SK-N-SH (cell line): ENCODE measurements at regions not wholly inside any gene's neighbourhood (a gene's known extent, or its start where the extent isn't known, plus 50 kb on each side); places are given as distances from the start of the nearest gene placed in this dataset.

Source experiments
- CTCF ChIA-PET: fragments of 300-600, 350-600 bp; formaldehyde crosslinking; extraction: SDS; loops from one replicate; lab custom pipeline; 2021; lab: Yijun Ruan, JAX
- POLR2A ChIA-PET: fragments of 350-600 bp; sonication (Branson Sonifier 250); formaldehyde crosslinking; extraction: SDS; loops from one replicate; lab custom pipeline; 2020; ENCODE audit warnings: antibody characterized with exemption, inconsistent platforms; lab: Yijun Ruan, JAX
- DNase-seq: peaks from one replicate; pipeline ENCODE4 v3.0.0; 2012
- H2AFZ ChIP-seq: fragments of 200-600 bp; sonication (generic); 2 replicates; pipeline ENCODE4 v1.8.1; 2016; ENCODE audit warnings: antibody characterized with exemption, mild to moderate bottlenecking, low read depth
- H3F3A ChIP-seq: fragments of 200-600 bp; sonication (generic); replicated peaks from 2 replicates; pipeline ENCODE3; 2016; ENCODE audit warnings: antibody characterized with exemption, mild to moderate bottlenecking; ENCODE audit not compliant: insufficient read depth
- H3K27ac ChIP-seq, 2 experiments: fragments of 200-500 bp in 1 of 2; fragments of 200-600 bp in 1 of 2; sonication (Bioruptor generic) in 1 of 2; sonication (generic), shearing (Covaris generic) in 1 of 2; 2 replicates each; pipeline versions ENCODE4 v1.5.1 to v1.6.1; 2014 to 2016; ENCODE audit warnings: low read depth in 2 of 2, inconsistent platforms in 1 of 2, low read length in 1 of 2, mild to moderate bottlenecking in 1 of 2, mixed read lengths in 1 of 2
- H3K27me3 ChIP-seq: fragments of 200-600 bp; sonication (generic), shearing (Covaris generic); 2 replicates; pipeline ENCODE4 v1.6.1; 2016; ENCODE audit warnings: mixed run types; ENCODE audit not compliant: insufficient read depth
- H3K36me3 ChIP-seq, 2 experiments: fragments of 200-500 bp in 1 of 2; fragments of 200-600 bp in 1 of 2; sonication (Bioruptor generic) in 1 of 2; sonication (generic) in 1 of 2; replicated peaks in 1 of 2; 2 replicates each; pipeline versions ENCODE3 to v1.5.1; 2014 to 2016; ENCODE audit warnings: low read length in 1 of 2, mild to moderate bottlenecking in 1 of 2; ENCODE audit not compliant: insufficient read depth in 2 of 2, control insufficient read depth in 1 of 2
- H3K4me1 ChIP-seq, 2 experiments: fragments of 200-500 bp in 1 of 2; fragments of 200-600 bp in 1 of 2; sonication (Bioruptor generic) in 1 of 2; sonication (generic), shearing (Covaris generic) in 1 of 2; 2 replicates each; pipeline versions ENCODE4 v1.5.1 to v1.6.1; 2014 to 2016; ENCODE audit warnings: low read depth in 1 of 2, low read length in 1 of 2, mixed run types in 1 of 2; ENCODE audit not compliant: insufficient read depth in 2 of 2, control insufficient read depth in 1 of 2
- H3K4me2 ChIP-seq: fragments of 200-600 bp; sonication (generic), shearing (Covaris generic); 2 replicates; pipeline ENCODE4 v1.6.1; 2017; ENCODE audit warnings: mixed run types
- H3K4me3 ChIP-seq, 2 experiments: fragments of 200-500 bp in 1 of 2; fragments of 200-600 bp in 1 of 2; sonication (Bioruptor generic) in 1 of 2; sonication (generic), shearing (Covaris generic) in 1 of 2; 2 replicates each; pipeline versions ENCODE4 v1.5.1 to v1.8.1; 2014 to 2016; ENCODE audit warnings: low read depth in 2 of 2, inconsistent platforms in 1 of 2, low read length in 1 of 2, mild to moderate bottlenecking in 1 of 2, mixed read lengths in 1 of 2, moderate library complexity in 1 of 2
- H3K79me2 ChIP-seq: fragments of 200-600 bp; sonication (generic); 2 replicates; pipeline ENCODE4 v1.8.1; 2017; ENCODE audit warnings: mild to moderate bottlenecking; ENCODE audit not compliant: insufficient read depth
- H3K9ac ChIP-seq: fragments of 200-600 bp; sonication (generic); 2 replicates; pipeline ENCODE4 v1.6.1; 2017; ENCODE audit warnings: mixed run types
- H3K9me2 ChIP-seq: fragments of 200-600 bp; sonication (generic); 2 replicates; pipeline ENCODE4 v1.6.1; 2017; ENCODE audit warnings: mixed run types
- H3K9me3 ChIP-seq: fragments of 200-600 bp; sonication (generic); 2 replicates; pipeline ENCODE4 v1.6.1; 2017; ENCODE audit warnings: mixed run types, mild to moderate bottlenecking, moderate library complexity
- H4K20me1 ChIP-seq: fragments of 200-600 bp; sonication (generic); 2 replicates; pipeline ENCODE4 v1.6.1; 2017; ENCODE audit warnings: mild to moderate bottlenecking, mixed run types; ENCODE audit not compliant: insufficient read depth
- GABPA ChIP-seq: IDR thresholded peaks from 2 replicates; pipeline ENCODE4 v1.4.0; 2012; ENCODE audit warnings: low read depth, mild to moderate bottlenecking
- JUND ChIP-seq: IDR thresholded peaks from 2 replicates; pipeline ENCODE4 v1.4.0; 2012
- MEF2A ChIP-seq: IDR thresholded peaks from 2 replicates; pipeline ENCODE4 v1.4.0; 2012; ENCODE audit warnings: low read depth, borderline replicate concordance
- PBX3 ChIP-seq: IDR thresholded peaks from 2 replicates; pipeline ENCODE4; 2012
- POLR2AphosphoS5 ChIP-seq: IDR thresholded peaks from 2 replicates; pipeline ENCODE4 v1.6.1; 2012; ENCODE audit warnings: low read depth, low read length
- RCOR1 ChIP-seq: fragments of 150-350 bp; IDR thresholded peaks from 2 replicates; pipeline ENCODE4 v1.6.1; 2017; ENCODE audit warnings: antibody characterized with exemption, low read length
- RFX5 ChIP-seq: IDR thresholded peaks from 2 replicates; pipeline ENCODE4 v1.6.1; 2012; ENCODE audit warnings: mild to moderate bottlenecking, improper control_type of control experiment, low read length
- RXRA ChIP-seq: IDR thresholded peaks from 2 replicates; pipeline ENCODE4 v1.4.0; 2012; ENCODE audit warnings: low read depth, mild to moderate bottlenecking, borderline replicate concordance
- SIN3A ChIP-seq: IDR thresholded peaks from 2 replicates; pipeline ENCODE4 v1.6.1; 2012; ENCODE audit warnings: low read depth, mild to moderate bottlenecking, low read length, moderate library complexity, borderline replicate concordance
- TEAD4 ChIP-seq: IDR thresholded peaks from 2 replicates; pipeline ENCODE4 v1.4.0; 2012; ENCODE audit warnings: mild to moderate bottlenecking, borderline replicate concordance; ENCODE audit not compliant: insufficient read depth
- USF2 ChIP-seq: fragments of 150-350 bp; IDR thresholded peaks from 2 replicates; pipeline ENCODE4 v1.6.1; 2017; ENCODE audit warnings: antibody characterized with exemption, low read length, low read depth, borderline replicate concordance
- YY1 ChIP-seq: IDR thresholded peaks from 2 replicates; pipeline ENCODE4 v1.4.0; 2012; ENCODE audit warnings: low read depth, mild to moderate bottlenecking
- ZBTB33 ChIP-seq: IDR thresholded peaks from 2 replicates; pipeline ENCODE4 v1.4.0; 2012; ENCODE audit warnings: low read depth, borderline replicate concordance
- WGBS: methylation state at CpG from one replicate; pipeline ENCODE4 v1.1.6; 2017; ENCODE audit warnings: low lambda C conversion rate; 5-methylcytosine and 5-hydroxymethylcytosine counted together
- TF ChIP-seq, protein P1 (sequence below): IDR thresholded peaks from 2 replicates; pipeline ENCODE4 v1.6.1; 2012; ENCODE audit warnings: mild to moderate bottlenecking, low read depth, low read length, moderate library complexity
- TF ChIP-seq, protein P2 (sequence below): IDR thresholded peaks from 2 replicates; pipeline ENCODE4 v1.4.0; 2012; ENCODE audit warnings: low read depth, borderline replicate concordance
- TF ChIP-seq, protein P3 (sequence below): fragments of 150-350 bp; IDR thresholded peaks from 2 replicates; pipeline ENCODE4 v1.6.1; 2016; ENCODE audit warnings: mild to moderate bottlenecking, low read depth, low read length
- TF ChIP-seq, protein P4 (sequence below): IDR thresholded peaks from 2 replicates; pipeline ENCODE4 v1.4.0; 2012; ENCODE audit warnings: low read depth

DNA sequence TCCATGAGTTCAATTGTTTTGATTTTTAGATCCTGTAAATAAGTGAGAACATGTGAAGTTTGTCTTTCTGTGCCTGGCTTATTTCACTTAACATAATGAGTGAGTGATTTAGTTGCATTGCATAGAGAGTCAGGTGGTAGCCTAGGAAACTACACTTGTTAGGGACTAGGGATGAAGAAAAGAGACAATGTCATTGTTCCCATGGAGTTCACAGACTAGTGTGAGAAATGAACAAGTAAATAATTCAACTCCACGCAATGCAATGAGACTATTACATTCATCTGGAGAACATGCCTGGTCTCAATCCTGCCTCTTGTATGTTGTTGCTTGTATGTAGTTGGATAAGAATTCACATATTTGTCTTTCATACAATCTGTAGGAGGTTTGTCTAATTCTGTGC is 76.3 kb upstream of the B3GAT2 start:
- no peak for DNase-seq
- Histone ChIP-seq H3K4me2 (no peak overlapping the region), H2AFZ (no peak overlapping the region), H3K4me3 (no peak overlapping the region), H3K27ac (no peak overlapping the region), H3K9me2 (no peaks in the 10 kb centered on the region), H3K79me2 (no peaks in the 10 kb centered on the region), H3F3A (no peaks in the 10 kb centered on the region), H3K9me3 (no peaks in the 10 kb centered on the region), H3K27me3 (no peaks in the 10 kb centered on the region), H3K36me3 (no peaks in the 10 kb centered on the region), H3K9ac (no peak overlapping the region), H3K4me1 (no peaks in the 10 kb centered on the region), H4K20me1 (no peaks in the 10 kb centered on the region)
- POLR2A ChIA-PET: no interaction called here
- WGBS: 65% methylated on average over 1 of the region's 1 CpG
- CTCF ChIA-PET: no interaction called here
- TF ChIP-seq POLR2AphosphoS5: no peak
- TF ChIP-seq JUND: no peak
- no peak for TF ChIP-seq PBX3
- TF ChIP-seq RFX5: no peak
- TF ChIP-seq RXRA: no peak
- no peak for TF ChIP-seq YY1
- TF ChIP-seq, protein P1, sequence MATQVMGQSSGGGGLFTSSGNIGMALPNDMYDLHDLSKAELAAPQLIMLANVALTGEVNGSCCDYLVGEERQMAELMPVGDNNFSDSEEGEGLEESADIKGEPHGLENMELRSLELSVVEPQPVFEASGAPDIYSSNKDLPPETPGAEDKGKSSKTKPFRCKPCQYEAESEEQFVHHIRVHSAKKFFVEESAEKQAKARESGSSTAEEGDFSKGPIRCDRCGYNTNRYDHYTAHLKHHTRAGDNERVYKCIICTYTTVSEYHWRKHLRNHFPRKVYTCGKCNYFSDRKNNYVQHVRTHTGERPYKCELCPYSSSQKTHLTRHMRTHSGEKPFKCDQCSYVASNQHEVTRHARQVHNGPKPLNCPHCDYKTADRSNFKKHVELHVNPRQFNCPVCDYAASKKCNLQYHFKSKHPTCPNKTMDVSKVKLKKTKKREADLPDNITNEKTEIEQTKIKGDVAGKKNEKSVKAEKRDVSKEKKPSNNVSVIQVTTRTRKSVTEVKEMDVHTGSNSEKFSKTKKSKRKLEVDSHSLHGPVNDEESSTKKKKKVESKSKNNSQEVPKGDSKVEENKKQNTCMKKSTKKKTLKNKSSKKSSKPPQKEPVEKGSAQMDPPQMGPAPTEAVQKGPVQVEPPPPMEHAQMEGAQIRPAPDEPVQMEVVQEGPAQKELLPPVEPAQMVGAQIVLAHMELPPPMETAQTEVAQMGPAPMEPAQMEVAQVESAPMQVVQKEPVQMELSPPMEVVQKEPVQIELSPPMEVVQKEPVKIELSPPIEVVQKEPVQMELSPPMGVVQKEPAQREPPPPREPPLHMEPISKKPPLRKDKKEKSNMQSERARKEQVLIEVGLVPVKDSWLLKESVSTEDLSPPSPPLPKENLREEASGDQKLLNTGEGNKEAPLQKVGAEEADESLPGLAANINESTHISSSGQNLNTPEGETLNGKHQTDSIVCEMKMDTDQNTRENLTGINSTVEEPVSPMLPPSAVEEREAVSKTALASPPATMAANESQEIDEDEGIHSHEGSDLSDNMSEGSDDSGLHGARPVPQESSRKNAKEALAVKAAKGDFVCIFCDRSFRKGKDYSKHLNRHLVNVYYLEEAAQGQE: no peak
- no peak for TF ChIP-seq USF2
- no peak for TF ChIP-seq ZBTB33
- no peak for TF ChIP-seq SIN3A
- TF ChIP-seq, protein P2, sequence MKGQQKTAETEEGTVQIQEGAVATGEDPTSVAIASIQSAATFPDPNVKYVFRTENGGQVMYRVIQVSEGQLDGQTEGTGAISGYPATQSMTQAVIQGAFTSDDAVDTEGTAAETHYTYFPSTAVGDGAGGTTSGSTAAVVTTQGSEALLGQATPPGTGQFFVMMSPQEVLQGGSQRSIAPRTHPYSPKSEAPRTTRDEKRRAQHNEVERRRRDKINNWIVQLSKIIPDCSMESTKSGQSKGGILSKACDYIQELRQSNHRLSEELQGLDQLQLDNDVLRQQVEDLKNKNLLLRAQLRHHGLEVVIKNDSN: no peak
- TF ChIP-seq, protein P3, sequence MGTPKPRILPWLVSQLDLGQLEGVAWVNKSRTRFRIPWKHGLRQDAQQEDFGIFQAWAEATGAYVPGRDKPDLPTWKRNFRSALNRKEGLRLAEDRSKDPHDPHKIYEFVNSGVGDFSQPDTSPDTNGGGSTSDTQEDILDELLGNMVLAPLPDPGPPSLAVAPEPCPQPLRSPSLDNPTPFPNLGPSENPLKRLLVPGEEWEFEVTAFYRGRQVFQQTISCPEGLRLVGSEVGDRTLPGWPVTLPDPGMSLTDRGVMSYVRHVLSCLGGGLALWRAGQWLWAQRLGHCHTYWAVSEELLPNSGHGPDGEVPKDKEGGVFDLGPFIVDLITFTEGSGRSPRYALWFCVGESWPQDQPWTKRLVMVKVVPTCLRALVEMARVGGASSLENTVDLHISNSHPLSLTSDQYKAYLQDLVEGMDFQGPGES: no peak
- TF ChIP-seq, protein P4, sequence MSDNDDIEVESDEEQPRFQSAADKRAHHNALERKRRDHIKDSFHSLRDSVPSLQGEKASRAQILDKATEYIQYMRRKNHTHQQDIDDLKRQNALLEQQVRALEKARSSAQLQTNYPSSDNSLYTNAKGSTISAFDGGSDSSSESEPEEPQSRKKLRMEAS: no peak
- TF ChIP-seq RCOR1: no peak
- no peak for TF ChIP-seq TEAD4
- no peak for TF ChIP-seq MEF2A
- no peak for TF ChIP-seq GABPA
- TF ChIP-seq, all 33 proteins: peak for 0
